HG02885 (cell line): ENCODE measurements at regions not wholly inside any gene's neighbourhood (a gene's known extent, or its start where the extent isn't known, plus 50 kb on each side); places are given as distances from the start of the nearest gene placed in this dataset.
"Not testable (repeated sequence)": the region's sequence is repeated elsewhere in the genome, so short reads cannot be mapped to it uniquely, and the experiment has no call there.

Source experiments
- ATAC-seq: cut with Tn5 transposase; IDR thresholded peaks from one replicate; pipeline ENCODE4 v1.9.1; 2021; ENCODE audit warnings: mild to moderate bottlenecking; ENCODE audit not compliant: unreplicated experiment, poor library complexity

DNA sequence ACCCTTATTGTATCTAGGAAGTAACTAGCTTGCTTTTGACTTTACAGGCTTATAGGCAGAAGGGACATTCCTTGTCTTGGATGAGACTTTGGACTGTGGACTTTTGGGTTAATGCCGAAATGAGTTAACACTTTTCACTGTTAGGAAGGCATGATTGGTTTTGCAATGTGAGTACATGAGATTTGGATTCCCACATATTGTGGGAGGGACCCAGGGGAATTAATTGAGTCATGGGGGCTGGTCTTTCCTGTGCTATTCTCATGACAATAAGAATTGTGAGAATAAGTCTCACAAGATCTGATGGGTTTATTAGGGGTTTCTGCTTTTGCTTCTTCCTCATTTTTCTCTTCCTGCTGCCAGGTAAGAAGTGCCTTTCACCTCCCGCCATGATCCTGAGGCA, 417.5 kb downstream of the HINT1 start:
- no peak for ATAC-seq

DNA sequence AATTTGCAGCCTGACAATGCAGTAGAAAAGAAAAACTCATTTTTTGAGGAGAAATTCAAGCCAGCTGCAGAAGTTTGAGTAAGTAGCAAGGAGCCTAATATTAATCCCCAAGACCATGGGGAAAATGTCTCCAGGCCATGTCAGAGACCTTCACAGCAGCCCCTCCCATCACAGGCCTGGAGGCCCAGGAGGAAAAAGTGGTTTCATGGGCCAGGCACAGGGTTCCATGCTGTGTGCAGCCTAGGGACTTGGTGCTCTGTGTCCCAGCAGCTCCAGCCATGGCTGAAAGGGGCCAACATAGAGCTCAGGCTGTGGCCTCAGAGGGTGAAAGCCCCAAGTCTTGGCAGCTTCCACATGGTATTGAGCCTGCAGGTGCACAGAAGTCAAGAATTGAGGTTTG, 418.4 kb downstream of the HINT1 start:
- ATAC-seq: not testable (repeated sequence)

DNA sequence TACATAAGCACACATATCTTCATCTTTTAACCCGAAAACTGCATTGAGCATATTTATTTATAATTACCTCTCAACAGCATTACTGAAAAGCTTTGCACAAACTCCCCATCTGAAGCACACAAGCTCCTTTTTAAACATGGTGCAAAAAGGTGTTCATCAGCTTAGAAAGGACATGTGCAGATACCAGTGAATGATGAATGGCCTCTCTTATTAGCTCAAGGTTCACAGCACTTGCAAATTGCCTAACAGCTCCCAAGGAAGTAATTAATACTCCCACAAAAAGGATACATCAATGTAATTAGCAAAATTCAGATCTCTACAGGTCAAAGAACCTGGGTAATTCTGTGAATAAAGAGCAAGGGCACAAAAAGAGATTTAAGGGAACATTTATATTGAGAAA, 422.0 kb downstream of the HINT1 start:
- no peak for ATAC-seq

DNA sequence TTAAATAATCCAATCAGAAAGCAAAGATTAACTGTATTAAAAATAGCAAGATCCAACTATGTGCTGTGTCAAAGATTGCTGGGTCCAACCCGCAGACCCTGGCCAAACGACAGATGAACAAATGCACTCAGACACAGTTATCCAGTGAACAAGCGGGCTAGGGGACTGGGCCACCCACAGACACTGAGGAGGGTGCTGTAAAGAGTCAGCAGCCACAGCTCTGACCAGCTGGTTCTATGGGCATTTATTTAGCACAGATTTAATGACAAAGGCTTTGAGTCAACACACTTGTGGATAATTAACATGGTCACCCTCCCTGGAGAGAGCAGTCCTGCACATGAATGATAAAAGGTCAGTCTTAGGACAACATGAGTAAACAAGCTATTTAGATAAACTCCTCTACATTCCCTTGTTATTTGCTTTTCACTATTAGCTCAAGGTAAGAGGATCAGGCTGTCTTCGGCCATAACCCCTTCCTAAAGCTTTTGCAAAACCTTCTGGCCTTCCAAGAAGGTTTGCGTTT, 424.9 kb downstream of the HINT1 start:
- ATAC-seq: no peak

DNA sequence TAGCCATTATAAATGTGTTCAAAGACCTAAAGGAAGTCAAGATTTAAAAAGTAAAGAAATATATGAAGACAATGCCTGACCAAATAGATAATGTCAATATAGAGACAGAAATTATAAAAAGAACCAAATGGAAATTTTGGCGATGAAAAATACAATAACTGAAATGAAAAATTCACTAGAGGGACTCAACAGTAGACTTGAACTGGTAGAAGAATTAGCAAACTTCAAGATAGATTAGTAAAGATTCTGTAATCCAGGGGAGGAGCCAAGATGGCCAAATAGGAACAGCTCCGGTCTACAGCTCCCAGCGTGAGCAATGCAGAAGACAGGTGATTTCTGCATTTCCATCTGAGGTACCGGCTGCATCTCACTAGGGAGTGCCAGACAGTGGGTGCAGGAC, 433.2 kb downstream of the HINT1 start:
- ATAC-seq: no peak

DNA sequence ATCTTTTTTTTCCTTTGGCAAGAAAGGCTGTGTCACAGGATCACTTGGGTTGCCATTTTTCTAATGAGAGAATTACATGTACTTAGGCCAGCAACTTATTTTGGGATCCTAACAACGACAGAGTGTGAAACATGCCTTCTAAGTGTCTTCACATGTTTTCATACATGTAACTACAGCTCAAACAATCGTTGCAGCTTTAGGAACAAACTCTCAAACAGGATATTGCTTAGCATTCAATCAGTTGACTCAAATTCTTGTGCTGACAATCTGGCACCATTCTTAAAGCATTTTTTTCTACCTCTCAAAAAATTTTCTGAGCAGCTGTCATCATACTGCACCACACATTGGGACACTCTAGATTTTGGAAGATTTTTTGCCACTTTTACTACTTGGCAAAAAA, 435.5 kb downstream of the HINT1 start:
- no peak for ATAC-seq

DNA sequence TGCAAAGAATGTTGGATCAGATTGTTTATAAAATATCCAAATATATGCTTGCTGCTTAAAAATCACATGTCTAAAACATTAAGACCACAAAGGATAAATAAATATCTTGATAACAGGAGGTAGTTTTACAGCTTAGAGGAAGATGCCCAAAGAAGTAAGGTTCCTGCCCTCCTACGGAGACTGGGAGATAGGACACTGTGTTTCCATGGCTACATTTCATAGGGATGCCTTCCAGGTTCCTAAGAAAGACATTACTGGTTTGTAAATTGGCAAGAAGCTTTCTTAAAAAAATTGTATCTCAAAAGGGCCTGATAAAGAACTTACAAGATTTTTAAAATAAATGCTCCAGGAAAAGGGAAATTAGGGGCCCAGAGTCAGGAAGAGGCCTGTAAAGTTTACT, 437.2 kb downstream of the HINT1 start:
- no peak for ATAC-seq

DNA sequence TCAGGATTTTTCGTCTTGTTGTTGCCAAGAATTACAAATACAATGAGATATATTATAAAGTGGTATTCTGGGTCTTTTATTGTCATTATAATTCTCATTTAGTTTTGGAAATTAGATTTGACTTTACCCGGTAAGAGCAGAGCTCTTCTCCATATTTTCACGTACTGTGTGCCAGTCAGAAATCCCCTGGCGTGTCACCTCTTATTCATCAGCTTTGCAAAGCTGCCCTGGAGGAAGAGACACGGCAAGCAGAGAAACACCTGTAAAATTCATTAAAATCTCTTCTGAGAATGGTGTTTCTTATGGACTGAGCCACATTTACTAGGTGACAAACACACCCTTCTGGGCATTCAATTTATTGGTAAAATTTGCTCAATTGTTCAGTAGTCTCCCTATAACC, 440.4 kb downstream of the HINT1 start:
- no peak for ATAC-seq

DNA sequence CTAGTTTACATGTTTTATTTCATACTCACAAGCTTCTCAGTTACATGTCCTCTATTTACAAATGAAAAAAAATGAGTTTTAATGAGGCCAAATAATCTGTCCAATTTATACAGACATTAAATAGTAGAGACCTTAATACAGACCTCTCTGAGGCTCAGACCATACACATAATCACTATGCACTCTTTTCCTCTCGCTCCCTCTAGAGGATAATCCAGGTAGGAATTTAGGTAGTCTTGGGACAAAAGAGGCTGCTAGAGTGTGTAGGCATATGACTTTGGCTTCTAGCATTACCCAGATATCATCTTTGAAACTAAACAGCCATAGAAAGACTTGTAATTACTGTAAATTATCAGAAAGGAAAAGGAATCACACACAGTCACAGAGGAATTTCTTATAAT, 444.7 kb downstream of the HINT1 start:
- no peak for ATAC-seq

DNA sequence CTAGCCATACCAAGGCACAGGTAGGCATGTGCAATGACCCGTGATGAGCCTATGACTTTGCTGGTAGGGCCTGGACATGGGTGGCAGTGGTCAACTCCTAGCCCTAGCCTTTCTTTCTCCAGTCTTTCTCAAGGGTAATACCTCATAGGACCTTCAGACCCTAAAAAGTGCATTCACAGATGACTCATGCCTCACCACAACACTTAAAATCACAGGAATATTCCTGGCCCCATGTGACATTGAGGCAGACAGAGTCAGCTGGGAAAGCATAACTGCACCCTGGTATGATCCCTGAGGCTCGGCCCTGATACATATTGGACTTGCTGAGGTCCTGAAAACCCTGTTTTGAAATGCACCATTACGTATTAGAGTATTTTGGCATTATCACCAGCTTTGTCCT, 449.5 kb downstream of the HINT1 start:
- ATAC-seq: no peak

DNA sequence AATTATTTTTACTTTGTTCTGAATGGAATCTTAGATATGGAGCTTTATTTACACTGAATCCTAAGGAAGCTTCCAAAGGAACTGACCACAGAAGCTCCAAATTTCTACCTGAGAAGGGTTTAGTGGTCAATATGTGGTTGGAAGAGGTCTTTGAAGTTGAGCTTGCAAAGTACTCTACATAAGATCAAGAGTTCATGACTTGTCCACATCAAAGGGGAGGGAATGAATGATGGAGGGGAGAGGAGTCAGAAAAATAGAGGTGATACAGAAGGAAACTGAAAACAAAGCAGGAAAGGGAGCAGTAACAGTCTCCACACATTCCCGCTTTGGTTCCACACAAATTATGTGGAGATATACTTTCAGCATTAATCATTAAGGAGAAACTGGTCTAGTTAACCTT, 450.9 kb downstream of the HINT1 start:
- ATAC-seq: no peak

DNA sequence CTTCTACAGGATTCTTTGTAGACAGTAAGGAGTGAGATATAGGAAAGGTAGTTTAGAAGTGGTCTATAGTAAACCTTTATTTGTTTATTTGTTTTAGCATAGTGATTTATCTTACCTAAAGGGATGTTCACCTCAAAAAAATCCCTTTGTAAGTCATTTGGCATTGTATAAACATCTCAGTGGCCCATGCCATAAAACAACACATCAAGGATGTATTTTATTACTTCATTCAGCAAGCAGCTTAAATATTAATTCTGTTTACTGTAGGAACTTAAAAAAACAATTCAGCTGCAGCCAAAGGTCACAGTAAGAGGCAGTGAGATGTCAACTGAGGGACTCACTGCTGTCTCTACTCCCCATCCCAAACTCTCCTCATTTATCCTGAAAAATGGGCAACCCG, 452.7 kb downstream of the HINT1 start:
- ATAC-seq: no peak

DNA sequence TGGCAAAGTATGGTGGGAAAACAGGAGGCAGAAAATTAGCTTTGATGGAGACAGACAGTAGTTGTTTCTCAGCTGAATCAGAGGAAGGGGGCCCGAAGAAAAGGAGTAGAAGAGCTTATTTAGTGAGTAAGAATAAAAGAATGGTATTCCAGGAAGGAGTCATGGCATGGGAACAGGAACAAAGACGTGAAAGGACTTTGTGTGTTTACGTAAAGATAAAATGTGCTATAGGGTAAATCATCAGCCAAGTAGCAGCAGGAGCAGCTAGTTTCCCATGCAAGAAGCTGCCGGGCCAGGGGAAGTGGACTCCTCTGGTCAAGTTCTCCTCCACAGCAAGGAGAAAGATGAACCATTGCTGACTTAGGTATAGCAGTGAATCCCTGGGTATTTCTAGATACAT, 454.5 kb downstream of the HINT1 start:
- ATAC-seq: no peak

DNA sequence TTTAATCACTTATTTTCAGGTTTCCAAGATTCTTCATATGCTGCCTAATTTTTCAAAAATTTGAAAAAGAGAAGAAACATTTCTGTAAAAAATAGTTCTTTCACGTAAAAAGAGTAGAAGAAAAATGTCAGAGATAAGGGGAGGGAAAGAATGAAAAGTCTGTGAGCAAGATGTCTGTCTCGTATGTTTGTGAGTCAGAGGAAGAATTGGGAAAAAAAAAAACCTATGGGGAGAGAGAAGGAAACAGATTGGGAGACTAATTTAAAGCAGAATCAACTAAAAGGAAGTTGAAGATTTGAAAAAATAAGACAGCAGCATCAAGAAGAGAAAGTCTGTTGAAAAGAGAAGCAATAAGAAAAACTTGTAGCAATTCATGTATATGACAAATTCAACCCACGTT, 456.3 kb downstream of the HINT1 start:
- no peak for ATAC-seq

DNA sequence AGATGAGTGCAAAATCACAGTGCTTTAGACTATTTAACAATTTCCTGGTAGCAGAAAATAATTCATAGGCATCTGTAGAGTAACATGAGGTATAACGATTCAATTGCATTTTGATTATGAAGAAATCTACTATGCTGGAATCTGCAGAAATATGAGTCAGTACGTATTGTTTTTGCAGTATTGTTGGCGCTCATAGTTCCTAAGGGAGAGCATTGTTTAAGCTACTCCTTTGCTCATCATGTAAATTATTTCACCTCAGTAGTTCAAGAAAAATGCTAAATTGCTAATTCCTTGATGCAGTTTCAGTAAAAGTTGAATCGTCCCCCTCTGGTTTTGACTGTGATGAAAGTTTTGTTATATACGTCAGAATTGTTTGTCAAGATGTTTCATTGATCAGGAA, 458.4 kb downstream of the HINT1 start:
- ATAC-seq: no peak

DNA sequence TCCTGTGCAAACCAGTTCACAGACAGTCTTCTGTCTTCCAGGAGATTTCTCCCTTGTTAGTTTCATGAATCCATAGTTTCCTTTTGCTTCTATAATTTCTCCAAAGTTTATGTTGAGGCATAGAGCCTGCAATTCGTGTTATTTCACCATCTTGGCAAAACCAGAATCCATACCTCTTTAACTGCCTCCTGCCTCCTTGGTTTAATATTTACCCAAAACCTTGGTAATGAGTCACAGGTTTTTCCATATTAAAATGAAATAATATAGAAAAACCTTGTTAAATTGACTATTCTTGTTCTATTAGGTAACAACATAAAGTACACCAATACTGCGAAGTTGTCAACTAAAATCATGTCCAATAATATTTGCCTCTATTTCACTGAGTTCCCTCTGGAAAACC, 459.7 kb downstream of the HINT1 start:
- no peak for ATAC-seq

DNA sequence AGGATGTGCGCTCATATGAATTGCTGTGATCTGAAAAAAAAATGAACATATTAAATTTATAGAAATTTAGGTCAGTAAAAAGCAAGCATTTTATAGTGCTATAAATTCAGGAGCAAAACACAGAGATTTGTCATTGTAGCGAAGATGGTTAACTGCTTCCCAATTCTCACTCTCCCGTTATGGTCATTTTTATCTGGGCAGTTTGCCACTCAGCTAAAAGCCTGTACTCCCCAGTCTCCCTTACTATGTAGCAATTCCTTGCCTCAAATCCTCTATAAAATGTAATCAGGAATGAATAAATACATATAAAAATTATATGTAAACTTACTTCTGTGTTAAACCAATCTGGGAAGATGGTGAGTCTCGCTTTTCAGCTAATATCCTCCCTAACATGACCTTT, 471.5 kb downstream of the HINT1 start:
- no peak for ATAC-seq

DNA sequence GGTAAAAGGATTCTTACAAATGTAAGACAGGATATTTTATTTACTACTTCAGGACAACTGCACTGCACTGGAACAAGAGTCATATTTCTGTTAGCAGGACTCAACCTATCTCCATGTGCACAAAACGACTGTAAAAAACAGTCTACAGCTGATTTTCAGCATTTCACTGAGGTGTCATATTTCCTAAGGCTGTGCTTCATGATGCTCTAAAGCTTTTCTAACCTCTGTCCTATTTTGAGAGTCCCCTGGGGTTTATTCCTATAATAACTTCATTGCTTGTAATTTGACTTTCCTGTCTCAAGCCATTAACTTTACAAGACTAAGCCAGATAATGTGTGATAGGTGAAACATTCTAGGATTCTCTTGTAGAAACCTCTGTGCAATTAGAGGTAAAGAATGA, 472.3 kb downstream of the HINT1 start:
- ATAC-seq: no peak

DNA sequence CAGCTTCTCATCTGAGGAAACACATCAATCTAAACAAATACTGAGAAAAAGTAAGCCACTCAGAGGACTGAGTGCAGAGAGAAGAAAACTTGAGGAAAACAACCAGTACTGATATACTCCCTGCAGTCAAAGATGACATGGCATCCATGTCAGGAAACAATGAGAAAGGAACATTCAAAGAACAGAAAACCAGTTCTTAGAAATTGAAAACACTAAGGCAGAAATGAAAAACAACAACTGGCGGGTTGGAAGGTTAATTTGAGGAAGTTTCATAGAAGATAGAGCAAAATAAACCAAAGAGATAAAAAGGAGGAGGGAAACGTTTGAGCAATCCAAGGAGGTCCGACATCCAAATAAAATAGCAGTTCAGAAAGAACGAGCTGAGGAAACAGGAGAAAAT, 475.2 kb downstream of the HINT1 start:
- ATAC-seq: no peak

DNA sequence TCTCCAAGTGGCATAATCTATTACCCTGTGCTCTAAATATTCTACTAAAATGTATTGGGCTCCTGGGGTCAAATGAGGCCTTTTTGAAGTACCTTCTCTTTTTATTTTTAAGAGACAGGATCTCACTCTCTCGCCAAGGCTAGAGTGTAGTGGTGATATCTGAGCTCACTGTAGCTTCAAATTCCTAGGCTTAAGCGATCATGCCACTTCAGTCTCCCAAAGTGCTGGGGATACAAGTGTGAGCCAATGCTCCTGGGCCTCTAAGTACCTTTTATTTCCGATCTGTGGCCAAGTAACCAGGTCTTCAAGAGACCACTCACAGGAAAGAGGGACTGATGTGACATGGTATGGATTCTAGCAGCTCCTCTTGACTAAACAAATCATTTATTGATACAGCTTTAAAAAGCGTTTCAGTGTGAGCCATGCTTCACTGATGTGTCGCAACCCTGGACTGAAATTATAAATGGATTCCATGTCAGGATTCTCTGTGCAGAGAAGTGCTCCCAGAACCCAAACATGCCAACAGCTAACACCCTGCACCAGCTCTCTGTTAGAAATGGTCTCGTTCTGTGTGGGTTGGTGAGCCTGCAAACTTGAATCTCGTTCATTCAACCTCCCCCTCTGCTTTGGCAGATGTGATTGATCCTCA, 477.8 kb downstream of the HINT1 start:
- no peak for ATAC-seq

DNA sequence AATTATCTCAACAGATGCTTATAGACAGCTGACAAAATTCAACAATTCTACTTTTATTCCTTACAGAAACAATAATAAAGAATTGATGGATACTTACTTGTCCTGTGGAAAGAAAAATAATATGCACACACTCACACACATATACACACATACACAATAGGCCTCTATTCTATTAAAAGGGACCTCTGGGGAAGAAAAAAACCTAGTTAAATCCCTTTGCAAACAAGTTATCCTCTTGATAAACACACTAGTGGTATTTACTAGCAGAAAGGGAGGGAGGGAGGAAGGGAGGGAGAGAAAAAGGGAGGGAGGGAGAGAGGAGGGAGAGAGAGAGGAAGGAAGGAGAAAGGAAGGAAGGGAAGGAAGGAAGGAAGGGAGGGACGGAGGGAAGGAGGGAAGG, 486.4 kb downstream of the HINT1 start:
- no peak for ATAC-seq

DNA sequence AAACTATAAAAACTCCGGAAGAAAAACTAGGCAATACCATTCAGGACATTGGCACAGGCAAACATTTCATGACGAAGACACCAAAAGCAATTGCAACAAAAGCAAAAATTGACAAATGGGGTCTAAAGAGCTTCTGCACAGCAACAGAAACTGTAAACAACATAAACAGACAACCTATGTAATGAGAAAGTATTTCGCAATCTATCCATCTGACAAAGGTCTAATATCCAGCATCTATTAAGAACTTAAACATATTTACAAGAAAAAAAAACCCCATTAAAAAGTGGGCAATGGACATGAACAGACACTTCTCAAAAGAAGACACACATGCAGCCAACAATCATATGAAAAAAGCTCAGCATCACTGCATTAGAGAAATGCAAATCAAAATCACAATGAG, 498.6 kb downstream of the HINT1 start:
- ATAC-seq: no peak

DNA sequence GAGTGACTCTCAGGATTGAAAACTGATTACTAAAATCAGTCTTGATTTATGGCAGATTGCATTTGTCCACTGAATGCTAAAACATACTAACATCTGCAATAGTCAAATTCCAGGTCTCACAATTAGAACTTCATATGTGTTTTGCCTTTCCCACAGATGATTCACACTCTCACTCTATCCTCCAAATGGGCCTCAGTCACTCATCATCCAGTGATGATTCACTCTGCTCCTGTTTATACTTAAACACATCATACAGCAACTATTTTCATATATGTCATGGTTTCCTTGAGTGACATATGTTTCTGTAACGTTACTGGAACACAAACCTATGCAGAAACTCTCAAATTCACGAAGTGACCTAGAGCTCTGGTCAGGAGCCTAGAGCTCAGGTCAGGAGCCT, 512.9 kb downstream of the HINT1 start:
- ATAC-seq: no peak
